ENCODE measurements at regions not wholly inside any gene's neighbourhood (a gene's known extent, or its start where the extent isn't known, plus 50 kb on each side); places are given as distances from the start of the nearest gene placed in this dataset.

- no peak for DNase-seq
Observed at GRCh38 chr16:26729951-26730541, 336.7 kb upstream of the C16orf82 start.

GRCh38 chr16:26731729-26732128 is 335.0 kb upstream of the C16orf82 start:
- DNase-seq, result no peak

- DNase-seq, result no peak
Observed at GRCh38 chr16:26733710-26734109, 333.0 kb upstream of the C16orf82 start.

- no peak for DNase-seq
Observed at GRCh38 chr16:26735521-26735920, 331.2 kb upstream of the C16orf82 start.

GRCh38 chr16:26736084-26736483 is 330.6 kb upstream of the C16orf82 start:
- no peak for DNase-seq

GRCh38 chr16:26740771-26741170 is 326.0 kb upstream of the C16orf82 start:
- DNase-seq, result no peak

GRCh38 chr16:26742040-26742439 is 324.7 kb upstream of the C16orf82 start:
- DNase-seq, result no peak

GRCh38 chr16:26744430-26744829 is 322.3 kb upstream of the C16orf82 start:
- DNase-seq, result no peak

GRCh38 chr16:26747760-26748159 is 319.0 kb upstream of the C16orf82 start:
- DNase-seq, result no peak

GRCh38 chr16:26749072-26749471 is 317.7 kb upstream of the C16orf82 start:
- no peak for DNase-seq

GRCh38 chr16:26752166-26752565 is 314.6 kb upstream of the C16orf82 start:
- no peak for DNase-seq

- no peak for DNase-seq
Observed at GRCh38 chr16:26756633-26757032, 310.1 kb upstream of the C16orf82 start.

- DNase-seq, result no peak
Observed at GRCh38 chr16:26762594-26762993, 304.1 kb upstream of the C16orf82 start.

- DNase-seq, result no peak
Observed at GRCh38 chr16:26765087-26765486, 301.6 kb upstream of the C16orf82 start.

- no peak for DNase-seq
Observed at GRCh38 chr16:26768385-26769010, 298.2 kb upstream of the C16orf82 start.

- no peak for DNase-seq
Observed at GRCh38 chr16:26770547-26770946, 296.2 kb upstream of the C16orf82 start.

GRCh38 chr16:26772503-26772902 is 294.2 kb upstream of the C16orf82 start:
- no peak for DNase-seq

- DNase-seq, result no peak
Observed at GRCh38 chr16:26777821-26778220, 288.9 kb upstream of the C16orf82 start.

GRCh38 chr16:26787924-26788323 is 278.8 kb upstream of the C16orf82 start:
- DNase-seq, result no peak

- no peak for DNase-seq
Observed at GRCh38 chr16:26791169-26791568, 275.6 kb upstream of the C16orf82 start.

GRCh38 chr16:26795184-26795583 is 271.5 kb upstream of the C16orf82 start:
- no peak for DNase-seq

GRCh38 chr16:26801628-26802027 is 265.1 kb upstream of the C16orf82 start:
- DNase-seq, result no peak

GRCh38 chr16:26802440-26802839 is 264.3 kb upstream of the C16orf82 start:
- DNase-seq, result no peak

GRCh38 chr16:26802965-26803364 is 263.8 kb upstream of the C16orf82 start:
- no peak for DNase-seq

- no peak for DNase-seq
Observed at GRCh38 chr16:26806657-26807056, 260.1 kb upstream of the C16orf82 start.

Measured in NCI-H226 (cell line).